Kidney capillary endothelial cell (primary cell): ENCODE measurements at regions not wholly inside any gene's neighbourhood (a gene's known extent, or its start where the extent isn't known, plus 50 kb on each side); places are given as distances from the start of the nearest gene placed in this dataset.
"Not testable (repeated sequence)": the region's sequence is repeated elsewhere in the genome, so short reads cannot be mapped to it uniquely, and the experiment has no call there.

Experiments used
- DNase-seq: peaks from one replicate; pipeline ENCODE4 v3.0.0-alpha.2; 2018; ENCODE audit warnings: low spot score

GRCh38 chr2:21856708-21857107, 732.9 kb downstream of the TDRD15 start:
- DNase-seq: no peak

DNA sequence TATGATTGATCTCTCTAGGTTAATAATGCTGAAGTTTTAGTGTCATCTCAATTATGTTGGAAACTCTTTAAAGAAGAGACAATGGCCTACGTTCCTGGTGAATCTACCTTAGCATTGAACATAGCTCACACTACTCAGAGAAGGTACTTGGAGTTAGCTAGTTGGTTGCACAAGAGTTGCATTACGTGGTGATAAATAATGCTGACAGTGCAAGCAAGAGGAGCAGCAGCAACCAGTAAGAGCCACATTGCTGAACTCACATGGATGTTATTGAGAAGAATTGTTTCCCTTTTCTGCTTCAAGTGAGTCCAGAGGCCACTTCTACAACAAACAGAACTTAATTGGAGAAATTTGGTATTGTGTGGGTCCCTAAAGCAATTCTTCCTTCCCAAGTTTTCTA, 737.1 kb downstream of the TDRD15 start:
- no peak for DNase-seq

GRCh38 chr2:21866316-21866715, 742.5 kb downstream of the TDRD15 start:
- no peak for DNase-seq

DNA sequence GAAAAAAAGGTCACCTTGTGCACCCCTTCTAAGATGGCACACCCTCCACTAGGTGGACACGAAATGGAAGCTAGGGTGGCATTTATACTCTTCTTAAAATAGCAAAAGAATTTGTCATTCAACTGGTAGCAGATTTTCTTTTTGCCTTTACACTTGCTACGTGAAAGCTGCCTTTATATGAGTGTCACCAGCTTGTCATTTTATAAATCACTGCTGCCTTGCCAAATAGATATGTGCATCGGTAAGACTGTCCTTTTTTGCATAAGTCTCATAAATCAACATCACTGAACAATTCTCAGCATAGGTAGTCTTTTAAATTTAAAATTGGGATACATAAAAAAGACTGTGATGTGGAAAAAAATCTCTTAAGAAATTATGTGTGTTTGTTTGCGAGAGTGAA, 764.1 kb downstream of the TDRD15 start:
- DNase-seq: no peak

- no peak for DNase-seq
Observed at GRCh38 chr2:21890041-21890440, 766.3 kb downstream of the TDRD15 start.

DNA sequence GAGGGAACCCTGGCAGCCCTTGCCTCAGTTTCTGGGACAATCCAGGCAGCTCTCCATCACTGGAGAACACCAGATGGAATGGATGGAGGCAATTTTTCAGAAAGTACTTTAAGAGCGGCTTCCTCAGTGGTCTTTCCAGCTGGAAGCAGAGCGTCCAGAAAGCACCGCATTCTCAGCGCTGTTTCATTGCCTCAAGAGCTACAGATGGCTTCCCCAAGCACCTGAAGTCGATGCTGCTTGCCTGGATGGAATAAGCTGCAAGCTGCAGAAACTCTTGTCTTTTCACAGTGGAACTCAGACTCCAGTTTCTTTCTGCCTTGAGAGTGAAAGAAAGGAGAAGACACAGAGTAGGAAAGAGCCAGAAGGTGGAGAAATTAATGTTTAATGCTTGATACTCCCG, 766.9 kb downstream of the TDRD15 start:
- DNase-seq: no peak

DNA sequence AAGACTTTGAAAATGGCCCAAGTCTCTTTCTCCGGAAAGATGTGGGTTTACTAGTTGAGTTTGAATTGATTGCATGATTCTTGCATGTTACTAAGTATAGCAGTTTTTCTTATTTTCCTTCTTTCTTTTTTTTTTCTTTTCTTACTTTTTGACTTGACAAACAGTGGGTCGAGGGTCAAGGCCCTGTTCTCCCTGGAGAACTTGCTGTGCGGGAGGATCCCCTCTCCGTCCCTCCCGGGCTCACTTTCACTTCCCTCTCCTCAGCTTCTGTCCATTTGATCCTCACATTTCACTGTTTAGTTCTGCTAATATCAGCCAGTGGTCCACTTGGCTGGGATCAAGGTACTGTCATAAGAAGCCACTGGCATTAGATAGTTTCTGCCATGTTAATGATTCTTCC, 767.4 kb downstream of the TDRD15 start:
- no peak for DNase-seq

- DNase-seq: no peak
Observed at GRCh38 chr2:21892140-21892539, 768.4 kb downstream of the TDRD15 start.

DNA sequence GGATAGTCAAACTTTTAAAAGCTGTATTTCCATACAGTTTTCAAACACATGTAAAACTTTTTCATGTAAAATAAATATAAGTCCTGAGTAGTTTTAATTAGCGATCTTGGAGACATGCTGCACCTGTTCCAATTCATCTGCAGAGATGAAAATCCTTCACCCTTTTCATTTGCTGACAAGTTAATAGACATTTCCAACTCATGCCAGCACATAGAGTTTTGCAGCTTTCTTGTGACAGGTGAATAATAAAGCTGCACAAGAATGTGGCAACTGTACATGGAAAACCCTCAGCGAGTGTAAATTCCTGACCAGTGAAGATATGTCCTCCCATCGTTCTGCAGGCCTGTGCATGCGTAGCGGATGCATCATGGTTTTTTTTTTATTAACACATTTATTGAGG, 771.4 kb downstream of the TDRD15 start:
- DNase-seq: no peak

DNA sequence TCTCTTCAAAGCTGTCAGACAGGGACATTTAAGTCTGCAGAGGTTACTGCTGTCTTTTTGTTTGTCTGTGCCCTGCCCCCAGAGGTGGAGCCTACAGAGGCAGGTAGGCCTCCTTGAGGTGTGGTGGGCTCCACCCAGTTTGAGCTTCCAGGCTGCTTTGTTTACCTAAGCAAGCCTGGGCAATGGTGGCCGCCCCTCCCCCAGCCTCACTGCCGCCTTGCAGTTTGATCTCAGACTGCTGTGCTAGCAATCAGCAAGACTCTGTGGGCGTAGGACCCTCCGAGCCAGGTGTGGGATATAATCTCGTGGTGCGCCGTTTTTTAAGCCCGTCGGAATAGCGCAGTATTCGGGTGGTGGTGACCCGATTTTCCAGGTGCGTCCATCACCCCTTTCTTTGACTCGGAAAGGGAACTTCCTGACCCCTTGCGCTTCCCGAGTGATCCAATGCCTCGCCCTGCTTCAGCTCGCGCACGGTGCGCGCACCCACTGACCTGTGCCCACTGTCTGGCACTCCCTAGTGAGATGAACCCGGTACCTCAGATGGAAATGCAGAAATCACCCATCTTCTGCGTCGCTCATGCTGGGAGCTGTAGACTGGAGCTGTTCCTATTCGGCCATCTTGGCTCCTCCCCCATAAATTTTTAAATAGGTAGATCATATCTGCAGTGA, 785.1 kb downstream of the TDRD15 start:
- not testable (repeated sequence) for DNase-seq

- DNase-seq: no peak
Observed at GRCh38 chr2:21910832-21911507, 787.2 kb downstream of the TDRD15 start.

GRCh38 chr2:21912405-21912804, 788.6 kb downstream of the TDRD15 start:
- DNase-seq: no peak

DNA sequence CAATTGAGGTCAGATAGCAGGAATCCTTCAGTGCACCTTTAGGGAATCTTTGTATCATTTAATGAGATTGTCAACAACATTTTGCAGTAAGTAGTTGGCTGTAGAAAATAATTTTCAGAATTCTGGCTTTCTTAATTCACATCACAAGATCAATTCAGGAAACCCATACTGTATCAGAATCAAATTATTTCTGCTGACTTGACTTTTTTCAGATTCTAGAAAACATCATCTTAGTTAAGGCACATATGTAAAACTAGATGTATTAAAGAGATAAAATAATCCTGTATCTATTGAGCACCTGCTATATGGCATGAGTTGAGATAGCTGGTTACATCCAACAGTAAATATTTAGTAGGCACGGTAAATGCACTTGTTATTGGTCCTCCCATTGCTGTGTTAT, 791.4 kb downstream of the TDRD15 start:
- DNase-seq: no peak

GRCh38 chr2:21916934-21917522, 793.3 kb downstream of the TDRD15 start:
- no peak for DNase-seq

DNA sequence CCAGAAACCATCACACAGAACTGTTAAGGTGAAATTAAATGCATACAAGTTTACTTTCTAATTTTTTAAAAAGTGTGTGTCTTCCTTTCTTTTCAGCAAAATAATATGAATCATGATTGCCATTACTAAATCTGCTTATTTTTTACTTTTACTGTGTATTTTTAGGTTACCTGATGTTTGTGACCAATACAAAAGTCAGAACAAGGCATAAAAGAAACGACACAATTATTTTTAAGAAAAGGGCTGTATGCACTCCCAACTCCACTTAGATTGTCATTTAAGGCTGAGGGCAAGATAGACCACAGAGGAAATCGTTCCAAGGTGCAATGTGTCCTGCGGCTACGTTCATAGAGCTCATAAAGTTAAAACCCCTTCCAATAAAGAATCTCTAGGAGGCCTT, 797.0 kb downstream of the TDRD15 start:
- no peak for DNase-seq

GRCh38 chr2:21924640-21925285, 801.0 kb downstream of the TDRD15 start:
- no peak for DNase-seq

- no peak for DNase-seq
Observed at GRCh38 chr2:21928292-21928691, 804.5 kb downstream of the TDRD15 start.

DNA sequence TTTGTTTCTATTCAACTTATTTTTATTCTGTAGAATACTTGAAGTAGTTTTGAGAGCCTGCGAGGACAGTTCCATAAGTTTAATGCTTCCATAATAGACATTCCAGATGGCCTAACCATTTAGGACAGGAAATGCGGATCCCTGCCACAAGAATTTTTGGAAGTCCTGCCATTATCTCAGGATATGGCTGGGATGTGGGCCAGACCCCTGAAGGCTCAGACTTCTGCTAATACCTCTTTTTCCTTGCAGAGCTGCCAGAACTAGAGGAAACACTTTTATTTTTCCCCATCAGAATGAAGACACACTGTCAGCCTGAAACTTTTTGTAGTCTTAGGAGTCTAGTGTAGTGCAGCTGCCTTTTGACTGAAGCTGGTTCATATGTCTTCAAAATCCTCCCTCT, 806.5 kb downstream of the TDRD15 start:
- no peak for DNase-seq

DNA sequence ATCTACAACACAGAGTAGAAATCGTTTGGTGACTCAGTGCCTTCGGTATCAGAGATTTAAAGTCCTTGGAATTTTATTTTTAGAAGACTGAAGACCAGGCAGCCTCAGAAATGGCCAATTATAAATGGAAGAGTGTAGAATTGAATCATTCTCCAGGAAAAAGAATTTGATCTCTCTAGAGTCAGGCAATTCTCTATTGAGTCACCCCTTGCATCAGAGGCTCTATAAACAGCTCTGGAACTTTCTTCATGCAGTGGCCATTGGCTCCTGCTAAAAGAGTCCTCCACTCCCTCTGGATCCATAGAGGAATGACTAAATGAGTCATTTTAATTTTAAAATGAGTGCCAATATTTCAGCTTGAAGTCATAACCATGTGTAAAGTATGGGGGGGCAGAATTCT, 816.2 kb downstream of the TDRD15 start:
- no peak for DNase-seq

DNA sequence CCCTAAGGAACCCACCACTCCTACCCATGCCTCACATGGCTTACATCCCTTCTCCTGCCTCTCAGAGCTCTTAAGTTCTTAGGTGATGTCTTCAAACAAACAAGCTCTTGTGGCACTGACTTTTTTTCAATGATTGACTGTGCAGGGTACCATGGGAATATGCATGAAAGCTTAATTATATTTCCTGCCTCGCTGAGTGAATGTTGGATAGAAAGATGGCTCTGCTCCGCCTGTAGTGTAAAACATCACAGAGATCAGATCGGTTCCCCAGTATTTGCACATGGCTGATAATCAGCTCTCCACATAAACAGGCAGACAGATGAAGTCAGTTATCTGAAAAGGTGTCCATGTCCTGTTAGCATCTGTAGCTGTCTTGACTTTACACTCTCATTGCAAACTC, 820.8 kb downstream of the TDRD15 start:
- DNase-seq: no peak

GRCh38 chr2:21945658-21946057, 821.9 kb downstream of the TDRD15 start:
- DNase-seq: no peak

GRCh38 chr2:21947046-21947445, 823.3 kb downstream of the TDRD15 start:
- no peak for DNase-seq

DNA sequence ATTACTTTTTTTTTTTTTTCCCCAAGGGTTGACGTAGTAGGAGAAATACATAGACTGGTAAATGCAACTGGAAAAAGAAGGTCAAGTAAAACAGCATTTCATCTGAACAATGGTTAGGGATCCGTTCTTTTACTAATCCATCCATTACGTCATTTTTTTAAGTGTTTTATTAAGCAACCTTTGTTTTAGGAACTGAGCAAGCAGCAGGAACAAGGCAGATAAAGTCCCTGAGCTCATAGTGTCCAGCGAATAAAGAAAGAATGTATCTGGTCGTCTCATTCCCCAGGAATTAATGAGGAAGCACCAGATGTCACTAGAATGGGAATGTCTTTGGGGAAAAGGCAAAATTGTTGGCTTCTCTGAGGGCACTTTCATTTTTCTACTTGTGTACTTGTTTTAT, 842.4 kb downstream of the TDRD15 start:
- no peak for DNase-seq
